ENCODE measurements at regions not wholly inside any gene's neighbourhood (a gene's known extent, or its start where the extent isn't known, plus 50 kb on each side); places are given as distances from the start of the nearest gene placed in this dataset.

- DNase-seq (ENCODE audit: insufficient read length, low spot score) (no peak), FAIRE-seq (peak; percentile 16)
- no peak for TF ChIP-seq CTCF (IDR thresholded peaks at IDR 0.05; ENCODE audit: insufficient read depth, missing control alignments)
Observed at GRCh38 chr5:145056800-145057199, 778.3 kb downstream of the PRELID2 start.

- TF ChIP-seq CTCF (IDR thresholded peaks at IDR 0.05; ENCODE audit: insufficient read depth, missing control alignments) = no peak
- no peak for FAIRE-seq
- DNase-seq (ENCODE audit: insufficient read length, low spot score) = no peak
Observed at GRCh38 chr5:145050181-145050580, 785.0 kb downstream of the PRELID2 start.

GRCh38 chr5:145044970-145045369, 790.2 kb downstream of the PRELID2 start:
- FAIRE-seq (no peak), DNase-seq (ENCODE audit: insufficient read length, low spot score) (no peak)
- no peak for TF ChIP-seq CTCF (IDR thresholded peaks at IDR 0.05; ENCODE audit: insufficient read depth, missing control alignments)

DNA sequence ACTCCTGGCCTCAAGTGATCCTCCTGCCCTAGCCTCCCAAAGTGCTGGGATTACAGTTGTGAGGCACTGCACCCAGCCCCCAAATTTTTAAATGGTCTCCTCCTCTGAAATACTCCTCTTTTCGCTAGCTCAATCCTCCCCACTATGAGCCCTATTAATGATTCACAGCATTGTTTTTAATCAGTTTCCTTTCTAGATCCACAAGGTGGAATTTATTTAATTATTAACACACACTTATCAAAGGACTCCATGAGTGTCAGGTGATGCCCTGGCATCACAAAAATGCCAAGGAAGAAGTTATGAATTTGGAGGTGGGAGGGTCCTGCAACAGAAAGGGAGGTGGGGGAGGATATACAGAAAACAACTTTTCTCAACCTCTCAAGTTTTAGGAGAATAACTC, 806.5 kb downstream of the PRELID2 start:
- DNase-seq (ENCODE audit: insufficient read length, low spot score) (no peak), FAIRE-seq (no peak)
- TF ChIP-seq CTCF (IDR thresholded peaks at IDR 0.05; ENCODE audit: insufficient read depth, missing control alignments) = no peak

- TF ChIP-seq CTCF (IDR thresholded peaks at IDR 0.05; ENCODE audit: insufficient read depth, missing control alignments) = no peak
- no peak for FAIRE-seq
- no peak for DNase-seq (ENCODE audit: insufficient read length, low spot score)
Observed at GRCh38 chr5:145027286-145027685, 807.9 kb downstream of the PRELID2 start.

DNA sequence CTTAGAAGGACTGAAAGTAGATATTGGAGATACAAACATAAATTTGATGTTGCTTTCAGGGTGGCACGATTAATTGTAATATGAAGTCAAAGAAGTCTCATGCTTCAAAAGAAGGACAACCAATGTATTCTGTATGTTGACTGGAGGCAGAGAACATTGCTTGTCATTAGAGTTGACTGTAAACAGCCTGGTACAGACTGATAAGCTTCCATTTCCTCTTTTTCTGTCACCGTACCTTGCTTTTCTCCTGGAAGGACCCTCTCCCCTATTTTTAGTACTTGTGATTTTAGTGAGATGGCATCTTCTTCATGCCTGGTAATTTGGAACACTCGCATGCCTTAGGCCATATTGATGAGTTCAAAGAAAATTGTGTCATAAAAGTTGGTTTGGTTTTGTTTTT, 809.4 kb downstream of the PRELID2 start:
- DNase-seq (ENCODE audit: insufficient read length, low spot score) = no peak
- TF ChIP-seq CTCF (IDR thresholded peaks at IDR 0.05; ENCODE audit: insufficient read depth, missing control alignments) = no peak
- FAIRE-seq = no peak

- no peak for TF ChIP-seq CTCF (IDR thresholded peaks at IDR 0.05; ENCODE audit: insufficient read depth, missing control alignments)
- FAIRE-seq (no peak), DNase-seq (ENCODE audit: insufficient read length, low spot score) (no peak)
Observed at GRCh38 chr5:145015146-145015545, 820.0 kb downstream of the PRELID2 start.
